OCI-LY1 (cell line): ENCODE measurements at regions not wholly inside any gene's neighbourhood (a gene's known extent, or its start where the extent isn't known, plus 50 kb on each side); places are given as distances from the start of the nearest gene placed in this dataset.
"Not testable (repeated sequence)": the region's sequence is repeated elsewhere in the genome, so short reads cannot be mapped to it uniquely, and the experiment has no call there.

Experiments used
- CTCF ChIP-seq: fragments of 200-600 bp; sonication (generic), shearing (Covaris generic); IDR thresholded peaks from 2 replicates; pipeline ENCODE4 v1.5.1; 2017; ENCODE audit warnings: mild to moderate bottlenecking, antibody characterized with exemption, low read length, moderate library complexity, mixed read lengths
- EZH2 ChIP-seq: fragments of 200-600 bp; sonication (generic), shearing (Covaris generic); IDR thresholded peaks from 2 replicates; pipeline ENCODE4 v1.8.0; 2017; ENCODE audit warnings: borderline replicate concordance, mixed run types, mild to moderate bottlenecking, antibody characterized with exemption, low read length, moderate library complexity, mixed read lengths

GRCh38 chr18:42378854-42379253, 423.8 kb downstream of the PIK3C3 start:
- TF ChIP-seq CTCF, EZH2: not testable (repeated sequence)
